Astrocyte of the cerebellum (primary cell): ENCODE measurements at regions not wholly inside any gene's neighbourhood (a gene's known extent, or its start where the extent isn't known, plus 50 kb on each side); places are given as distances from the start of the nearest gene placed in this dataset.
A peak's percentile ranks its signal among the peaks of the same experiment; 100 is the strongest.

Experiments
- DNase-seq: peaks from one replicate; pipeline ENCODE4 v3.0.0-alpha.2; 2011; ENCODE audit warnings: low read depth
- H3K4me3 ChIP-seq: 2 replicates; pipeline ENCODE4 v1.5.1; 2011; ENCODE audit warnings: mild to moderate bottlenecking, low read depth, low read length, moderate library complexity
- CTCF ChIP-seq: IDR thresholded peaks from 2 replicates; pipeline ENCODE4 v1.5.1; 2012; ENCODE audit warnings: low read length, low read depth, moderate library complexity, mild to moderate bottlenecking; ENCODE audit errors: missing control alignments
- in situ Hi-C: cut with HindIII; loops from 2 replicates; pipeline ENCODE4 v1.10.0; 2017; ENCODE audit warnings: low sequenced_read_pairs

DNA sequence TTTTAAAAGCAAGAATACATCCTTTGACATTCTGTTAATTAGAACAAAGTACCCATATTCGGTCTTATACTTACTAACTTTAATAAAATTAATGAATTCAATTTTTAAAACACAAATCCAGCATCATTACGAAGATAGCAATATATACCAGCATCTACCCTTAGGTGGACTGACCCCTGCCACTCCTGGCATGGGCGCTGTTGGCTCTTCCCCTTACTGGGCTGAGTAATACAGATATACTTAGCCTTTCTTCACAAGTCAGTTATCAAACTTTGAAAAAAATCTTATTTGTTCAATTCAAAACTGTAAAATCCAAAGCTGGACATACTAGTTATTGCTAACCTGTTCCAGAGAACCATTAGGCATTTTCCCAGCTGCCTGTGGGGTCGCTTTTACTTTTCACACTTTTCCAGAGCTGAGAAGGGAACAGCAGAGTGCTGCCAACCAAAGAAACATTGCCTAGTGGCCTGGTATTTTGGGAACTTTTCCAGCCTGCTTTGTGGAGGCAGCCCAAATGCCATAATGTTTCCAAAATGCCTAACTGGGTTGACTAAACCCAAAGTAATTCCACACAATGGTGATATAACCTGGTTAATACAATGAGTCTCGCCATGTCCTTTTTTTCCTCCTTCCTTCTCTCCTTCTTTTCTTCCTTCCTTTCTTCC is 424.7 kb upstream of the ADGRL2 start:
- no peak for TF ChIP-seq CTCF
- in situ Hi-C loops: no loop called here
- H3K4me3 ChIP-seq: no peak overlapping the region
- DNase-seq: no peak

DNA sequence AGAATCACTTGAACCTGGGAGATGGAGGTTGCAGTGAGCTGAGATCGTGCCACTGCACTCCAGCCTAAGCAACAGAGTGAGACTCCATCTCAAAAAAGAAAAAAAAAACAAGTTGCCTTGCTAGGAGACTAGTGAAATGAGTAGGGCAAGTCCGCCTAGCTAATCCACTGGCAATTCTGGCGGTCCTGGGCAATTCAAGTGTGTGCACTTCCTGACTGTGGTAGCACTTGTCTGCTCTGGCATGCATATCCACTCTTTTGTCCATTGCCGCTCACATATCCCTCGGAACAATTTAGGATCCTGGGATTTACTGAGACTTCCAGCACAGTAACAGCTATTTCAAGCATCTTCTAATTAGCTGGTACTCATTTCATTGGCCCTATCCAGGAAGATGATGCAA is 426.3 kb upstream of the ADGRL2 start:
- no peak overlapping the region for H3K4me3 ChIP-seq
- in situ Hi-C loops: no loop called here
- DNase-seq: no peak
- no peak for TF ChIP-seq CTCF

DNA sequence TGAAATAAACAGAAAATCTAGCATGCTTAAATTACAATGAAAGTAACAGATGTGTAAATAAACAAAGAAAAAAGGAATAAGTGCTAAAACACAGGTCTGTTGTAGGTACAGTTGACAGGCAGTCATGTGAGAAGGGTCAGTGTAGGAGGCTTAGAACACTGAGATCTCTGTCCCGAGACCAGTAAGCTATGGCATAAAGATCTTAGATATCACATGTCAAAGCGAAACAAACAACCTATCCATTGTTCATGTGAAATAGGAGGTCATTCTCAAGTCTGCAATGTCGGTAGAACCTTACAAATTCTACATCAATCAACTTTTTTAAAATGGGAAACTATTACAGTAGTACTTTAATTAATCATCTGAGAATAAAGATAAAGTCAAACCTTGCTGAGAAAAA is 428.9 kb upstream of the ADGRL2 start:
- DNase-seq: no peak
- TF ChIP-seq CTCF: no peak
- in situ Hi-C loops: no loop called here
- no peak overlapping the region for H3K4me3 ChIP-seq

GRCh38 chr1:81369833-81370232 is 430.9 kb upstream of the ADGRL2 start:
- H3K4me3 ChIP-seq: no peak overlapping the region
- in situ Hi-C loops: no loop called here
- no peak for TF ChIP-seq CTCF
- peak; percentile 47 for DNase-seq

- no peak for DNase-seq
- in situ Hi-C loops: no loop called here
- H3K4me3 ChIP-seq: no peak overlapping the region
- no peak for TF ChIP-seq CTCF
These were observed 434.6 kb upstream of the ADGRL2 start for GRCh38 chr1:81366173-81366572.

DNA sequence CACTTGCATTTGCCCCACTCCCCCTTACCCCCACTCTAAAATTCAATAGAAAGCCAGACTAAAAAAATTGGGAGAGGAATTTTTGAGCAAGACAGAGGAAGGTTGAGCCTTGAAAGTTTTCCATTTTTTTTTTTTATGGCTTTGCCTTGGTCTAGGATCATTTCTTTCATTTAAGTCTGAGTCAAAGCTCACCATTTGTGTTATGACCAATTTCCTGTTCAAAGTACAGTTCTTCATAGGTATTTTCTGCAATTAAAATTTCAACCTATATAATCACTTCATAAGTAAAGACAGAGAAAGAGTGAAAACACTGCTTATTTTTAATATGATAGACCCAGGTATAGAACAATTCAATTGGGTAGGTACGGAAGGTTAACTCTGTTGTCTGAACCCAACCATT is 436.6 kb upstream of the ADGRL2 start:
- no peak for DNase-seq
- no peak overlapping the region for H3K4me3 ChIP-seq
- in situ Hi-C loops: no loop called here
- no peak for TF ChIP-seq CTCF

DNA sequence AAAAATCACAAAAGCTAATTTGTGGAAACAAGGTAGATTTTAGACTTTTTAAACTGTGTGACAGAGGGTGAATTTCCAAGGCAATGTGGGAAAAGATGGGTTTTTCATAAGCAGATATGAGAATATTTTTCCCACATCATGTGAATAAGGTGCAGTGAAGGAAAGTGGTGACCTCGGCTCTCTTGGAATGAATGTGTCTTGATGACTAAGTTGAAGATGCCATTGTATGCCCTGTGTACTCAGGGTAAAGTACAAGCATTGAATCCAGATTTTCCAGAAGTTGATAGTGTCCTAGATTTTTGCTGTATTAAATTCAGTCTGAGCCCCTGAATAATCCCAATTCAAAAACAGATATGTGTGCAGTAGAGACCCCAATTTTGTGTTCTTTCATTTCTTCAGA is 442.6 kb upstream of the ADGRL2 start:
- no peak for TF ChIP-seq CTCF
- in situ Hi-C loops: no loop called here
- DNase-seq: no peak
- H3K4me3 ChIP-seq: no peak overlapping the region
